Osteoblast (primary cell): ENCODE measurements at regions not wholly inside any gene's neighbourhood (a gene's known extent, or its start where the extent isn't known, plus 50 kb on each side); places are given as distances from the start of the nearest gene placed in this dataset.

ENCODE experiments used
- DNase-seq: peaks from one replicate; pipeline ENCODE4 v3.0.0; 2011; ENCODE audit warnings: low spot score, mixed read lengths; ENCODE audit not compliant: insufficient read length; ENCODE audit errors: missing footprints
- H2AFZ ChIP-seq: 2 replicates; pipeline ENCODE4 v1.6.0; 2011; ENCODE audit warnings: mild to moderate bottlenecking, low read length
- H3K27ac ChIP-seq: 2 replicates; pipeline ENCODE4 v1.5.1; 2011; ENCODE audit warnings: mild to moderate bottlenecking, low read depth, low read length, moderate library complexity
- H3K27me3 ChIP-seq: 2 replicates; pipeline ENCODE4 v1.6.0; 2012; ENCODE audit warnings: mild to moderate bottlenecking, control low read depth, inconsistent platforms, low read length, moderate library complexity; ENCODE audit not compliant: insufficient read depth
- H3K36me3 ChIP-seq: 2 replicates; pipeline ENCODE4 v1.5.1; 2011; ENCODE audit warnings: mild to moderate bottlenecking, low read length, control low read depth, moderate library complexity; ENCODE audit not compliant: insufficient read depth
- H3K4me1 ChIP-seq: 2 replicates; pipeline ENCODE4 v1.5.1; 2011; ENCODE audit warnings: mild to moderate bottlenecking, low read length, control low read depth, moderate library complexity; ENCODE audit not compliant: insufficient read depth
- H3K4me2 ChIP-seq: 2 replicates; pipeline ENCODE4 v1.6.0; 2011; ENCODE audit warnings: mild to moderate bottlenecking, low read length; ENCODE audit not compliant: insufficient read depth
- H3K4me3 ChIP-seq: fragments of 200-600 bp; sonication (generic); 3 replicates; pipeline ENCODE4 v1.5.1; 2012; ENCODE audit warnings: mild to moderate bottlenecking, low read length, inconsistent platforms; ENCODE audit not compliant: insufficient read depth
- H3K79me2 ChIP-seq: 2 replicates; pipeline ENCODE4 v1.6.0; 2012; ENCODE audit warnings: mild to moderate bottlenecking, low read length, control low read depth, inconsistent platforms; ENCODE audit not compliant: insufficient read depth
- H3K9me3 ChIP-seq: 2 replicates; pipeline ENCODE4 v1.5.1; 2011; ENCODE audit warnings: low read depth, low read length, control low read depth
- H4K20me1 ChIP-seq: 2 replicates; pipeline ENCODE4 v1.6.0; 2012; ENCODE audit warnings: mild to moderate bottlenecking, low read length, control low read depth; ENCODE audit not compliant: insufficient read depth
- CTCF ChIP-seq: IDR thresholded peaks from 2 replicates; pipeline ENCODE4 v1.5.1; 2011; ENCODE audit warnings: mild to moderate bottlenecking, low read depth, low read length, moderate library complexity; ENCODE audit errors: extremely low read depth

- no peak overlapping the region for H3K4me3 ChIP-seq
- H2AFZ ChIP-seq, result no peak overlapping the region
- TF ChIP-seq CTCF, result no peak
- H3K9me3 ChIP-seq, result no peaks in the 10 kb centered on the region
- H3K79me2 ChIP-seq, result no peaks in the 10 kb centered on the region
- H3K4me2 ChIP-seq, result no peak overlapping the region
- no peak for DNase-seq
- H3K27me3 ChIP-seq, result no peaks in the 10 kb centered on the region
- H3K4me1 ChIP-seq, result no peaks in the 10 kb centered on the region
- H4K20me1 ChIP-seq, result no peaks in the 10 kb centered on the region
- H3K36me3 ChIP-seq, result no peaks in the 10 kb centered on the region
- H3K27ac ChIP-seq, result no peak overlapping the region
Observed at GRCh38 chr6:102549221-102549874, 1155.8 kb downstream of the GRIK2 start.

- Histone ChIP-seq H3K4me2 (no peak overlapping the region), H3K36me3 (no peaks in the 10 kb centered on the region), H3K9me3 (no peaks in the 10 kb centered on the region), H4K20me1 (no peaks in the 10 kb centered on the region), H2AFZ (no peak overlapping the region), H3K27me3 (no peaks in the 10 kb centered on the region), H3K27ac (no peak overlapping the region), H3K4me3 (no peak overlapping the region), H3K4me1 (no peaks in the 10 kb centered on the region), H3K79me2 (no peaks in the 10 kb centered on the region)
- TF ChIP-seq CTCF, result no peak
- no peak for DNase-seq
Observed at GRCh38 chr6:102525336-102525735, 1131.8 kb downstream of the GRIK2 start.

- H3K9me3 ChIP-seq, result no peaks in the 10 kb centered on the region
- no peak overlapping the region for H2AFZ ChIP-seq
- DNase-seq, result no peak
- no peaks in the 10 kb centered on the region for H3K36me3 ChIP-seq
- no peak overlapping the region for H3K27ac ChIP-seq
- no peak overlapping the region for H3K4me2 ChIP-seq
- H4K20me1 ChIP-seq, result no peaks in the 10 kb centered on the region
- no peaks in the 10 kb centered on the region for H3K4me1 ChIP-seq
- no peaks in the 10 kb centered on the region for H3K79me2 ChIP-seq
- H3K27me3 ChIP-seq, result no peaks in the 10 kb centered on the region
- no peak for TF ChIP-seq CTCF
- H3K4me3 ChIP-seq, result no peak overlapping the region
Observed at GRCh38 chr6:102520966-102521365, 1127.5 kb downstream of the GRIK2 start.

- Histone ChIP-seq H3K79me2 (no peaks in the 10 kb centered on the region), H3K4me2 (no peak overlapping the region), H4K20me1 (no peaks in the 10 kb centered on the region), H2AFZ (no peak overlapping the region), H3K4me1 (no peaks in the 10 kb centered on the region), H3K27ac (no peak overlapping the region), H3K36me3 (no peaks in the 10 kb centered on the region), H3K27me3 (no peaks in the 10 kb centered on the region), H3K4me3 (no peak overlapping the region), H3K9me3 (no peaks in the 10 kb centered on the region)
- TF ChIP-seq CTCF, result no peak
- DNase-seq, result no peak
Observed at GRCh38 chr6:102517506-102517905, 1124.0 kb downstream of the GRIK2 start.
